ENCODE measurements at regions not wholly inside any gene's neighbourhood (a gene's known extent, or its start where the extent isn't known, plus 50 kb on each side); places are given as distances from the start of the nearest gene placed in this dataset.

DNA sequence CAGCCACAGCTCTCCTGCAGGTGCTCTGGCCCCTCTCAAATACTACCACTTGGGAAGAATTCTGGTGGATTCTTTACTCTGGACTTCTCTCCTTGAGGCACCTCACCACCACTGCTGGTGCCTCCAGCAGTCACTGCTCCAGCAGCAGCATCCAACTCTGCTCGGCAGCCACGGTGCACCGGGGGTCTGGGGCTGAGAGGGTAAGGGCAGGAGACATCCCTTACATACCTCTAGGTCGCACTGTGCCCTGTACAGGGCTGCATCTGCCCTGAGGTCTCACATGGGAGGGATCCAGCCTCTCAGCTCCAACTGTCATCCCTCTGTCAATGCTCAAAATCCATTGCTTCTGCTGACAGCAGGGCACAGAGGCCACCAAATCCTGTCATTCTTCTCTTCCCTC, 588.2 kb downstream of the CDK5RAP2 start:
- H3K4me3 ChIP-seq (ENCODE audit: low read depth, low read length): no peak overlapping the region
- no peak for DNase-seq (ENCODE audit: low read depth)
- TF ChIP-seq, protein P1, sequence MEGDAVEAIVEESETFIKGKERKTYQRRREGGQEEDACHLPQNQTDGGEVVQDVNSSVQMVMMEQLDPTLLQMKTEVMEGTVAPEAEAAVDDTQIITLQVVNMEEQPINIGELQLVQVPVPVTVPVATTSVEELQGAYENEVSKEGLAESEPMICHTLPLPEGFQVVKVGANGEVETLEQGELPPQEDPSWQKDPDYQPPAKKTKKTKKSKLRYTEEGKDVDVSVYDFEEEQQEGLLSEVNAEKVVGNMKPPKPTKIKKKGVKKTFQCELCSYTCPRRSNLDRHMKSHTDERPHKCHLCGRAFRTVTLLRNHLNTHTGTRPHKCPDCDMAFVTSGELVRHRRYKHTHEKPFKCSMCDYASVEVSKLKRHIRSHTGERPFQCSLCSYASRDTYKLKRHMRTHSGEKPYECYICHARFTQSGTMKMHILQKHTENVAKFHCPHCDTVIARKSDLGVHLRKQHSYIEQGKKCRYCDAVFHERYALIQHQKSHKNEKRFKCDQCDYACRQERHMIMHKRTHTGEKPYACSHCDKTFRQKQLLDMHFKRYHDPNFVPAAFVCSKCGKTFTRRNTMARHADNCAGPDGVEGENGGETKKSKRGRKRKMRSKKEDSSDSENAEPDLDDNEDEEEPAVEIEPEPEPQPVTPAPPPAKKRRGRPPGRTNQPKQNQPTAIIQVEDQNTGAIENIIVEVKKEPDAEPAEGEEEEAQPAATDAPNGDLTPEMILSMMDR (IDR thresholded peaks at IDR 0.05; ENCODE audit: insufficient read depth, low read depth, low read length, missing control alignments): no peak

DNA sequence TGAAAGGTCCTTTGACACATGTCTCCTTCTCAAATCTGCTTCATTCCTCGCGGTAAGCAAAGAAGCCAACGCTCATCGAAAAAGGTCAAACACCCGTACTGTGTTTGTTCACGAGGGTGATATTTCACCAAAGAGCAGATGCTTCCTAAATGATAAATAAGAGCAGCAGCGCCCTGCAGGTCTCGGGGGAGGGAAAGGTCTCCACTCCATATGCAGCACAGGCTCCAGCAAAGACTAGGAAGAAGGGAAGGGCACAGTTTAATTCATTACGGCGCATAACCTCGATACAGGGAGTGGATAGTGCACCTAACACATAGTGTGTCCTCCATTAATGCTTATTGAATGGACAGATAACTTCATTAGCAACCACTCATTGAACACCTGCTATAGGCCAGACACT, 593.3 kb downstream of the CDK5RAP2 start:
- DNase-seq (ENCODE audit: low read depth): no peak
- no peak overlapping the region for H3K4me3 ChIP-seq (ENCODE audit: low read depth, low read length)
- TF ChIP-seq, protein P1 (IDR thresholded peaks at IDR 0.05; ENCODE audit: insufficient read depth, low read depth, low read length, missing control alignments): no peak

DNA sequence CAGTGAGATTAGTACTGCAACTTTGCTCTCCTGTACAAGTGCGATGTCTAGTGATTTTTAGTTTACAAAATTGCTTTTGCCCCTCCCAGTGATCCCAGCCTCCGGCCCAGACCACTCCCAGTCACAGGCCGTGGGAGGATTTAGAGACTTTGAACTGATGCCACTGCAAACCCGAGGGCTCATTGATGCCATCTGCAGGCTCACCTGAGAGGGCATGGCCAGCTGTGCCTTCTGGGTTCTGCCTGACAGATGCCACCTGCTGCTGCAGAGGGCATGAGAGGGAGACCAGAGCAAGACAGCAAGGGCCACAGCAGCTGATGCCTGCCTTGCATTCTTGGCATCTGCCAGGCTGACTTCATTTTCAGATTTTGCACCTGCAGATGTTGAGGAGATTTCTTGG, 593.8 kb downstream of the CDK5RAP2 start:
- no peak overlapping the region for H3K4me3 ChIP-seq (ENCODE audit: low read depth, low read length)
- TF ChIP-seq, protein P1 (IDR thresholded peaks at IDR 0.05; ENCODE audit: insufficient read depth, low read depth, low read length, missing control alignments): no peak
- no peak for DNase-seq (ENCODE audit: low read depth)

DNA sequence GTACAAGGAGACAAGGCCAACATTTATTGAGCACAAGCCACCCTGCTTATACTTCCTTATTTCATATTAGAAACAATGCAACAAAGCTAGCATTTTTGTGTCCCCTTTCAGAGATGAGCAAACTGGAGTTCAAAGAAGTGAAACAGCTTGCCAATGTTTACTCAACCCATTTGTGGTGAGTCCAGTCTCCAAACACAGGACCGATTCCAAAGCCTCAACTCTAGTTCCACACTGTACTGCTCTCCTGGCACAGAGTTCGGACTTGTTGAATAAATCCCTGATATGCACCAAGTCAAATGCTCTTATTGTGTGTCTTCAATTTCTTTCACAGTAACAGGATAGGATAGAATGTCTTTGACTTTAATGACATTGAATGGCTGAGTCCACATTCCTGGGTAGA, 604.8 kb upstream of the BRINP1 start:
- no peak overlapping the region for H3K4me3 ChIP-seq (ENCODE audit: low read depth, low read length)
- TF ChIP-seq, protein P1 (IDR thresholded peaks at IDR 0.05; ENCODE audit: insufficient read depth, low read depth, low read length, missing control alignments): no peak
- DNase-seq (ENCODE audit: low read depth): no peak

DNA sequence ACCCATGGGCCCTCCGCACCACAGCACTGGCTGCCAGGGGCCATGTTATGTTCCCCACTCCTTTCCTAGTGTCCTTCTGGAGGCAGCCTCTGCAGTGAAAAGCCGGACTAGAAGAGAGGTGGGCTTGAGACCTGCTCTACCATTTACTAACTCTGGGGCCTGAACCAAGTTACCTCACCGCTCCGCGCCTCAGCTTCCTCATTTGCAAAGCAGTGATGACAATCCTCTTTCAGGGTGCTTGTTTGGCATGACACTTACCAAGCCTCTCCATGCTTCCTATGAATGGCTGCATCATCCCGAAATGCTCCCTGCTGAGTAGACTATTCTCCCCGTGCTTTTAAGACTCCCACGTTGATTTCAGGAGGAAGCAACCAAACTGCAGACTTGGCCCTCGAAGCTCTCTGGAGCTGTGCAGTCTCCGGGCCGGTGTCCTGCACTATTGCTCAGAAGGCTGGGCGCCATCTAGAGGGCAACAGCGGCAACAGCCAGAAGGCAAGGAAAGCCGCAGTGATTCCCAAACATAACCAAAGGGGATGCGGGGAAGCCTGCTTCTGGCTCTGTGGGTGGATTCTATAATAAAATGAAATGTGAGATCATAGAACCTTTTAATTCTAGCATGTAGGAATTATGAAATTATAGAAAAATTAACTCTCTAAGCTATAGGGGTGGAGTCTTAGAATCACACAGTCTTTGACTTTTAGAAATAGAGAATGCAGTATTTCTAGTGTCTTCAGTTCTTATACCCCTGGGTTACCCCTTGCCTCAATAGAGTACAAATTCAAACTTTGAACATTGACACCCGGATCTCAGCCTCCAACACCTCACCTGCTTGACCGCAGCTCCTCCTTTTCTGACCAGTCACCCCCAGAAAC, 599.8 kb upstream of the BRINP1 start:
- TF ChIP-seq, protein P1 (IDR thresholded peaks at IDR 0.05; ENCODE audit: insufficient read depth, low read depth, low read length, missing control alignments): peak; percentile 96
- peak; percentile 61 for DNase-seq (ENCODE audit: low read depth)
- no peak overlapping the region for H3K4me3 ChIP-seq (ENCODE audit: low read depth, low read length)

DNA sequence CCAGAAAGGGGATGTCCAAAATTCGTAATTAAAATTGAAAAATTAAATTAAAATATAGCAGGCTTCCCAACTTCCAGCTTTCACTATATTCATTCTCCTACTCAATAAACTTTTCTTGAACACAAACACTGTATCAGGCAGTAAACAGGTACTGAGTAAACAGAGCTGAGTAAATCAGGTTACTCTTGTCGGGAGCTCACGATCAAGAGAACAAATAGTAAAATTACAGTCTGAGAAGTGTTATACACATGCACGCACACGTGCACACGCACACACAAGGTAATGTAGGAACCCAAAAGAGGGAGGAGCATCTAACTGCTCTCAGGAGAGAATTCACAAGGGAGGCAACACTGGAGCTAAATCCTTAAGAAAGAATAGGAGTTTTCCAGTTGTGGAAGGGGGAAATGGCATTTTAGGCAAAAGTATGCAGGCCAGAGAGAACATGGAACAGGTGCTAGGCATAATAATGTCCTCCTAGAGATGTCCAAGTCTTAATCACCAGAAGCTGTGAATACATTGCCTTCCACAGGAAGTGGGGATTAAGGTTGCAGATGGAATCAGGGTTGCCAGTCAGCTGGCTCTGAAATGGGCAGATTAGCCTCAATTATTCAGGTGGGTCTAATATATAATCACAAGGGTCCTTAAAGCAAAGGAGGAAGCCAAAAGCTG, 598.8 kb upstream of the BRINP1 start:
- TF ChIP-seq, protein P1 (IDR thresholded peaks at IDR 0.05; ENCODE audit: insufficient read depth, low read depth, low read length, missing control alignments): no peak
- H3K4me3 ChIP-seq (ENCODE audit: low read depth, low read length): no peak overlapping the region
- no peak for DNase-seq (ENCODE audit: low read depth)
